Uterus (tissue), 3 donors: ENCODE measurements at regions not wholly inside any gene's neighbourhood (a gene's known extent, or its start where the extent isn't known, plus 50 kb on each side); places are given as distances from the start of the nearest gene placed in this dataset.

ENCODE experiments used
- DNase-seq, 2 donors: peaks; one replicate each; pipeline ENCODE4 v3.0.0-alpha.2; 2019 to 2020
- H3K27ac ChIP-seq, 2 donors: fragments of 200-600 bp; sonication (generic); 1 replicate in 1 of 2; 2 replicates in 1 of 2; pipeline ENCODE4 v1.5.1; 2016 to 2018
- H3K27me3 ChIP-seq, 2 donors: fragments of 200-600 bp; sonication (generic); one replicate each; pipeline ENCODE4 v1.5.1; 2018 to 2019; ENCODE audit warnings: control low read depth in 1 of 2
- H3K36me3 ChIP-seq, 2 donors: fragments of 200-600 bp; sonication (generic); one replicate each; pipeline ENCODE4 v1.5.1; 2019; ENCODE audit warnings: control low read depth in 1 of 2
- H3K4me1 ChIP-seq, 2 donors: fragments of 200-600 bp; sonication (generic); one replicate each; pipeline ENCODE4 v1.5.1; 2018 to 2019; ENCODE audit warnings: control low read depth in 1 of 2
- H3K4me3 ChIP-seq, 2 donors: fragments of 200-600 bp; sonication (generic); 1 replicate in 1 of 2; 2 replicates in 1 of 2; pipeline ENCODE4 v1.5.1; 2018 to 2019; ENCODE audit warnings: mild to moderate bottlenecking in 1 of 2
- H3K9me3 ChIP-seq, 2 donors: fragments of 200-600 bp; sonication (generic); one replicate each; pipeline ENCODE4 v1.5.1; 2019; ENCODE audit warnings: control low read depth in 1 of 2
- POLR2A ChIP-seq, 2 donors: fragments of 450-650 bp; IDR thresholded peaks; one replicate each; pipeline ENCODE4 v1.6.1; 2016; ENCODE audit warnings: antibody characterized with exemption in 2 of 2, mild to moderate bottlenecking in 1 of 2, moderate library complexity in 1 of 2
- intact Hi-C: fragments of 100-400 bp; cut with DNase I; formaldehyde crosslinking; loops from one replicate; pipeline ENCODE4 v1.15.1; 2023; ENCODE audit warnings: low total_unique reads
- TF ChIP-seq, protein P1 (sequence below), 4 experiments: fragments of 200-600 bp in 2 of 4; fragments of 450-650 bp in 2 of 4; sonication (generic) in 2 of 4; IDR thresholded peaks; one replicate each; pipeline ENCODE4 v1.5.1; 2016 to 2019; ENCODE audit warnings: antibody characterized with exemption in 4 of 4, mild to moderate bottlenecking in 2 of 4, moderate library complexity in 1 of 4
- donor health status: DM: yes; HTN: yes; CAD: no.

DNA sequence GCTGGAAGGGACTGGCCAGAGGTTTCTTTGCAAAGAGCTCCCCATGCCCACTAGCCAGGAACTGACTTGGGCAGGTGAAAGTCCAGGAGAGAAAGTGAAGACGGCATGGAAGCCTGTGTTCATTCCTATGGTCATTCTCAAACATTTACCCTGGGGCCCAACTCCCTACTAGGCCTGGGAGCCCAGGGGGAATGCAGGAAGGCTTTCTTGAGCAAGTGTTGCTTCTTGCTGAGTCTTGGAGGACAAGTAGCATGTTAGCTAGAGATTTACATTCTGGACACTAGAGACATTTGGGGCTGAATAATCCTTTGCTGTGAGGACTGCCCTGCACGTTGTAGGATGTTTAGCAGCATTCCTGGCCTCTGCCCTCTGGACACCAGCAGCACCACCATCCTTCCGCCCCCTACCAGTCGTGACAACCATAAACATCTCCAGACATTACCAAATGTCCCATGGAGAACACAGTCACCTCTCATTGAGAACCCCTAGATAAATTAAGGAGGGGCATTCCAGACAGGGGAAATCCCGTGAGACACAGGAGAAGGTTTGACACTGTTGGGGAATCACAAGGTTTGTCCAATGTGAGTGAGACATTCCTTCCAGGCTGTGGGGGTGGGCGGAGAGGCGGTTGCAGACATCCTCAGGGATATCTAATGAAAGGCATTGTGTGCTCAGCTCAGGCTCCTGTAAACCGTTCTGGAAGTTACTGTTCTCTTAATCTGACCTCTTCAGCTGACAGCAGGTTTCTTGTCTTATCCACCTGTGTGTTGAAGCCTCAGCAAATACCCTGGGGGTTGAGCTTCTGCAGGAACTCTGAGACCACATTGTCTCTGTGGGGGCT, 236.2 kb downstream of the TLE3 start:
- no peak for DNase-seq
- no peaks in the 10 kb centered on the region for H3K4me1 ChIP-seq
- H3K4me3 ChIP-seq: no peak overlapping the region
- no peak for TF ChIP-seq POLR2A (IDR thresholded peaks at IDR 0.05)
- TF ChIP-seq, protein P1, sequence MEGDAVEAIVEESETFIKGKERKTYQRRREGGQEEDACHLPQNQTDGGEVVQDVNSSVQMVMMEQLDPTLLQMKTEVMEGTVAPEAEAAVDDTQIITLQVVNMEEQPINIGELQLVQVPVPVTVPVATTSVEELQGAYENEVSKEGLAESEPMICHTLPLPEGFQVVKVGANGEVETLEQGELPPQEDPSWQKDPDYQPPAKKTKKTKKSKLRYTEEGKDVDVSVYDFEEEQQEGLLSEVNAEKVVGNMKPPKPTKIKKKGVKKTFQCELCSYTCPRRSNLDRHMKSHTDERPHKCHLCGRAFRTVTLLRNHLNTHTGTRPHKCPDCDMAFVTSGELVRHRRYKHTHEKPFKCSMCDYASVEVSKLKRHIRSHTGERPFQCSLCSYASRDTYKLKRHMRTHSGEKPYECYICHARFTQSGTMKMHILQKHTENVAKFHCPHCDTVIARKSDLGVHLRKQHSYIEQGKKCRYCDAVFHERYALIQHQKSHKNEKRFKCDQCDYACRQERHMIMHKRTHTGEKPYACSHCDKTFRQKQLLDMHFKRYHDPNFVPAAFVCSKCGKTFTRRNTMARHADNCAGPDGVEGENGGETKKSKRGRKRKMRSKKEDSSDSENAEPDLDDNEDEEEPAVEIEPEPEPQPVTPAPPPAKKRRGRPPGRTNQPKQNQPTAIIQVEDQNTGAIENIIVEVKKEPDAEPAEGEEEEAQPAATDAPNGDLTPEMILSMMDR (IDR thresholded peaks at IDR 0.05): no peak
- H3K9me3 ChIP-seq: no peaks in the 10 kb centered on the region
- H3K36me3 ChIP-seq: no peaks in the 10 kb centered on the region
- H3K27ac ChIP-seq: no peak overlapping the region
- intact Hi-C loops: no loop called here
- H3K27me3 ChIP-seq: no peaks in the 10 kb centered on the region

DNA sequence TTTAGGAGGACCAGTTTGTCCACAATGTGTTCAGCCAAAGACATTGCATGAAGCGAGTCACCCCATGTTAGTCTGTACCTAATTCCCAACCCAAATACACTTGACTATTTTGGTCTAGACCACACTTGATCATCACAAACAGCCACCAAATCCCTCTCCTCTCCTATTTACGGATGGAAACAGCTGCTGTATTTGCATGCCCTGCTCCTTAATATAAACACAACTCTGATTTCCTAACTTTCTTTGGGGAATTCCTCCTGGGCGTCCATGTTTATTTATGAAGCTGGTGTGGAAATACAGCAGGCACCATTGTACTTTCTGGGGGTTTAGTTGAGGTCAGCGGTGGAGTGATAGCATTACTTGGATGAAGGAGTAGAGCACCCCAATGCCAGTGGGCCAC, 235.2 kb downstream of the TLE3 start:
- H3K9me3 ChIP-seq: no peaks in the 10 kb centered on the region
- TF ChIP-seq POLR2A (IDR thresholded peaks at IDR 0.05): no peak
- TF ChIP-seq, protein P1 (IDR thresholded peaks at IDR 0.05): no peak
- no peaks in the 10 kb centered on the region for H3K27me3 ChIP-seq
- H3K36me3 ChIP-seq: no peaks in the 10 kb centered on the region
- DNase-seq: no peak
- H3K4me1 ChIP-seq: no peaks in the 10 kb centered on the region
- H3K27ac ChIP-seq: no peak overlapping the region
- intact Hi-C loops: no loop called here
- H3K4me3 ChIP-seq: no peak overlapping the region

DNA sequence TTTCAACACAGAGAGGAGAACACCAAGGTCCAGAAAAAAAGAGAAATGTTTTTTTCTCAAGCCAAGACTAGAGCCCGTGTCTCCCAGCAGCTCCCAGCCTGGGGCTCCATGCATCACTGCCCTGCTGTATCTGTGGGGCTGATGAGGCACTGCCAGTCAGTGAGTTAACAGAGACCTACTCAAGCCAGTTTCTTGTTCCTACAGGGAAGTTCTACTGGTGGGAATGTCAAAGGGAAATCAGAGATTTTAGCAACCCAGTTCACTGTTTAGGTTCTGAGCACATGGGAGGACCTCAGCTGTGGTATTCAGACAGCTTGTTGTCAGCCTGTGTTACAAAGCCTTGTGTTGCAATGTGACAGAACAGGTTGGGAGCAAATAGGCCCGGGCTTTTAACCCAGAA, 234.3 kb downstream of the TLE3 start:
- intact Hi-C loops: no loop called here
- Histone ChIP-seq H3K9me3 (no peaks in the 10 kb centered on the region), H3K36me3 (no peaks in the 10 kb centered on the region), H3K27ac (no peak overlapping the region), H3K4me1 (no peaks in the 10 kb centered on the region), H3K4me3 (no peak overlapping the region), H3K27me3 (no peaks in the 10 kb centered on the region)
- no peak for TF ChIP-seq POLR2A (IDR thresholded peaks at IDR 0.05)
- TF ChIP-seq, protein P1 (IDR thresholded peaks at IDR 0.05): no peak
- DNase-seq: no peak

DNA sequence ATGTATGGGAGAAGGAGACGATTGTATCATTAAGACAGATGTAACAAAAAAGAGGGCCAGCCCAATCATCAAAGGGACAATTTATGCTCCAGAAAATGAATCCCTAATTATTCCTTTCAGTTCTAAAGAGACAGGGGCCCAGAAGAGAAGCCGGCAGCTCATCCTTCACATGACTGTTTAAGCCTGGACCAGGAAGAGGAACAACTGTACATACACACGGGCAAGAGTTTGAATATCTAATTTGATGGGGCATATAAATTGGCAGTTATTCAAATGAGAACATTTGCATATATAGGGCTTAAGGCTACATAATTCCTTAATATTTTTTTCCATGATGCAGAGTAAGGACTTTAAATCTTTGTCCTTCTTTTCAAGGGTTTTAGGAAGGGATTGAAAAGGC, 232.3 kb downstream of the TLE3 start:
- Histone ChIP-seq H3K36me3 (no peaks in the 10 kb centered on the region), H3K27me3 (no peaks in the 10 kb centered on the region), H3K4me3 (no peak overlapping the region), H3K27ac (no peak overlapping the region), H3K9me3 (no peaks in the 10 kb centered on the region), H3K4me1 (no peaks in the 10 kb centered on the region)
- no peak for TF ChIP-seq POLR2A (IDR thresholded peaks at IDR 0.05)
- TF ChIP-seq, protein P1 (IDR thresholded peaks at IDR 0.05): no peak
- intact Hi-C loops: no loop called here
- no peak for DNase-seq

DNA sequence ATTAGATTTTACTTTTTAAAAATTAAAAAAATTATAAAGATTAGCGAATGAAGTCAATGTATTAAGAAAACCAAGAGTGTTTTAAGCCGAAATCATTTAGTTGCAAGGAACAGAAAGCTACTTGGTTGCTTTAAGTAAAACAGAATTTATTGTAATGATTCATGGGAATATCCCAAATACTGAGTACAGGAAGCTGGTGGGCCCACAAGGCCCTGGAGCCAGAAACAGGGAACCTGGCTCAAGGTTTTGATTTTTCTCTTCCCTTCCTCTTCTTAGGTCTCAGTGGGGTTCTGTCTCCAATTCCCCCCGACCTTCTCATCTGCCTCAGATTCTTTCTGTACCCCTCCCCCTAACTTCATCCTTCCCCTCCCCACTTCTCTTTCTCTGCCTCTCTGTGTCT, 229.0 kb downstream of the TLE3 start:
- TF ChIP-seq POLR2A (IDR thresholded peaks at IDR 0.05): no peak
- TF ChIP-seq, protein P1 (IDR thresholded peaks at IDR 0.05): no peak
- Histone ChIP-seq H3K9me3 (no peaks in the 10 kb centered on the region), H3K36me3 (no peaks in the 10 kb centered on the region), H3K4me1 (no peaks in the 10 kb centered on the region), H3K27me3 (no peaks in the 10 kb centered on the region), H3K27ac (no peak overlapping the region), H3K4me3 (no peak overlapping the region)
- no peak for DNase-seq
- intact Hi-C loops: no loop called here
